Testis (tissue), 2 donors: ENCODE measurements at regions not wholly inside any gene's neighbourhood (a gene's known extent, or its start where the extent isn't known, plus 50 kb on each side); places are given as distances from the start of the nearest gene placed in this dataset.

Experiments
- CTCF ChIP-seq, 3 experiments: fragments of 450-650 bp in 2 of 3; fragments of 200-600 bp in 1 of 3; sonication (generic) in 1 of 3; IDR thresholded peaks; one replicate each; pipeline ENCODE4 v1.5.1; 2016 to 2019; ENCODE audit warnings: antibody characterized with exemption in 3 of 3, mild to moderate bottlenecking in 2 of 3, moderate library complexity in 1 of 3
- POLR2A ChIP-seq: fragments of 450-650 bp; IDR thresholded peaks from one replicate; pipeline ENCODE4 v1.6.1; 2017; ENCODE audit warnings: antibody characterized with exemption, mild to moderate bottlenecking, moderate library complexity

GRCh38 chr5:20340126-20340525 is 352.1 kb upstream of the CDH18 start:
- TF ChIP-seq CTCF (IDR thresholded peaks at IDR 0.05) (no peak), POLR2A (no peak)
